ENCODE measurements at regions not wholly inside any gene's neighbourhood (a gene's known extent, or its start where the extent isn't known, plus 50 kb on each side); places are given as distances from the start of the nearest gene placed in this dataset.
"Not testable (repeated sequence)": the region's sequence is repeated elsewhere in the genome, so short reads cannot be mapped to it uniquely, and the experiment has no call there.

GRCh38 chr9:618478-618877, 223.0 kb upstream of the DMRT1 start:
- Histone ChIP-seq H3K4me3 (no peak overlapping the region), H3K9me3 (no peaks in the 10 kb centered on the region), H3K36me3 (no peaks in the 10 kb centered on the region), H3K27ac (no peak overlapping the region), H3K4me1 (peaks cover 8% of the 10 kb centered on the region), H3K27me3 (no peaks in the 10 kb centered on the region)
- DNase-seq = no peak
- no peak for ATAC-seq
- TF ChIP-seq, protein P1, sequence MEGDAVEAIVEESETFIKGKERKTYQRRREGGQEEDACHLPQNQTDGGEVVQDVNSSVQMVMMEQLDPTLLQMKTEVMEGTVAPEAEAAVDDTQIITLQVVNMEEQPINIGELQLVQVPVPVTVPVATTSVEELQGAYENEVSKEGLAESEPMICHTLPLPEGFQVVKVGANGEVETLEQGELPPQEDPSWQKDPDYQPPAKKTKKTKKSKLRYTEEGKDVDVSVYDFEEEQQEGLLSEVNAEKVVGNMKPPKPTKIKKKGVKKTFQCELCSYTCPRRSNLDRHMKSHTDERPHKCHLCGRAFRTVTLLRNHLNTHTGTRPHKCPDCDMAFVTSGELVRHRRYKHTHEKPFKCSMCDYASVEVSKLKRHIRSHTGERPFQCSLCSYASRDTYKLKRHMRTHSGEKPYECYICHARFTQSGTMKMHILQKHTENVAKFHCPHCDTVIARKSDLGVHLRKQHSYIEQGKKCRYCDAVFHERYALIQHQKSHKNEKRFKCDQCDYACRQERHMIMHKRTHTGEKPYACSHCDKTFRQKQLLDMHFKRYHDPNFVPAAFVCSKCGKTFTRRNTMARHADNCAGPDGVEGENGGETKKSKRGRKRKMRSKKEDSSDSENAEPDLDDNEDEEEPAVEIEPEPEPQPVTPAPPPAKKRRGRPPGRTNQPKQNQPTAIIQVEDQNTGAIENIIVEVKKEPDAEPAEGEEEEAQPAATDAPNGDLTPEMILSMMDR (IDR thresholded peaks at IDR 0.05) = no peak
- intact Hi-C loops (cut with DNase I) = loop anchor here (5.0 kb wide), 1 partner anchor 139 kb away; no protein-coding TSS in a partner anchor

GRCh38 chr9:621201-621855, 220.2 kb upstream of the DMRT1 start:
- no peaks in the 10 kb centered on the region for H3K9me3 ChIP-seq
- intact Hi-C loops (cut with DNase I) = no loop called here
- no peaks in the 10 kb centered on the region for H3K27me3 ChIP-seq
- DNase-seq (no peak), ATAC-seq (peak; percentile 81)
- no peaks in the 10 kb centered on the region for H3K36me3 ChIP-seq
- no peak overlapping the region for H3K4me3 ChIP-seq
- peaks cover 16% of the 10 kb centered on the region for H3K4me1 ChIP-seq
- TF ChIP-seq, protein P1 (IDR thresholded peaks at IDR 0.05) = no peak
- H3K27ac ChIP-seq = no peak overlapping the region

GRCh38 chr9:624935-625500, 216.5 kb upstream of the DMRT1 start:
- no peaks in the 10 kb centered on the region for H3K9me3 ChIP-seq
- peaks cover 22% of the 10 kb centered on the region for H3K4me1 ChIP-seq
- no peak overlapping the region for H3K27ac ChIP-seq
- H3K36me3 ChIP-seq = no peaks in the 10 kb centered on the region
- ATAC-seq (no peak), DNase-seq (no peak)
- no peaks in the 10 kb centered on the region for H3K27me3 ChIP-seq
- TF ChIP-seq, protein P1 (IDR thresholded peaks at IDR 0.05) = no peak
- intact Hi-C loops (cut with DNase I) = no loop called here
- no peak overlapping the region for H3K4me3 ChIP-seq

DNA sequence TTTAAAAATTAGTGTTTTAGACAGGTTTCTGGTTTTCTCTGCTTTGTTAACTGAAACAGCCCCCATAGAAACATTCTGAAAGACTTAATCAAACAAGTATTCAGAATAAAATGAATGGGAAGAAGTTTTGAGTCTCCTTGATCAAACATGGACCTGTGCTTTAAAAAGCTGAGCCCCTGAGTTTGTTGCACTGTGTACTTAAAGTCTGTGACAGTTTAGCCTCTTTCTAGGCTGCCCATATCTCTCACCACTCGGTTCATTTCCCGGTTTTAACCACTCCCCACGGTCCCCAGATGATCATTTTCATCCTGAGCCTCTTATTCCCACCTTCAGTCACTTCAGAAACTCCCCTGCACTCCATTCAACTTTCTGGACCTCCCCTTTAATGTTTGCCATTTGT, 215.9 kb upstream of the DMRT1 start:
- Histone ChIP-seq H3K36me3 (no peaks in the 10 kb centered on the region), H3K27ac (no peak overlapping the region), H3K4me3 (no peak overlapping the region), H3K27me3 (no peaks in the 10 kb centered on the region), H3K4me1 (peaks cover 22% of the 10 kb centered on the region), H3K9me3 (no peaks in the 10 kb centered on the region)
- TF ChIP-seq, protein P1 (IDR thresholded peaks at IDR 0.05) = no peak
- intact Hi-C loops (cut with DNase I) = no loop called here
- DNase-seq (no peak), ATAC-seq (no peak)

- peaks cover 22% of the 10 kb centered on the region for H3K4me1 ChIP-seq
- H3K4me3 ChIP-seq; H3K27me3 ChIP-seq; H3K36me3 ChIP-seq; DNase-seq; intact Hi-C loops (cut with DNase I); H3K9me3 ChIP-seq; ATAC-seq: not testable (repeated sequence)
- H3K27ac ChIP-seq = peak overlapping the region; percentile 5
Measured at GRCh38 chr9:626114-626513, 215.4 kb upstream of the DMRT1 start.

DNA sequence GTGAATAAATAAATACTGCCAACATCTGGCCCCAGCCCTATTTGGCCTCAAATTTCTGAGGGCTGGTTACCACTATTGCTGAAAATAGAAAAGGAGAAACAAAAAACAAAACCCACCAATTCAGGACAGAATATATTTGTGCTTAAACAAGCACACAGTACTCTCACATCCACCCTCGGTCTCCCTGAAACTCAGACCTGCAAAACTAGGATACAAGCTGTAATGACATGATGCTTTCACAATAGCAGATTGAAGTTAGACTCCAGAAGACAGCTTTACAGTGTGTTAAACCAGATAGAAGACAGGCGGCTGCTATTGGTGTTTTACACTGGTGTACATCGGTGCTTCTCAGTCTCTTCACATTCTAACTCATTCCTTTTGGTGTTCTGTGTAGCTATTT, 214.9 kb upstream of the DMRT1 start:
- H3K4me1 ChIP-seq = peaks cover 22% of the 10 kb centered on the region

More for the DNA sequence above, 214.9 kb upstream of the DMRT1 start:
- Histone ChIP-seq H3K36me3 (no peaks in the 10 kb centered on the region), H3K9me3 (no peaks in the 10 kb centered on the region), H3K4me3 (no peak overlapping the region), H3K27me3 (no peaks in the 10 kb centered on the region), H3K27ac (no peak overlapping the region)
- intact Hi-C loops (cut with DNase I) = no loop called here
- no peak for ATAC-seq
- TF ChIP-seq, protein P1 (IDR thresholded peaks at IDR 0.05) = no peak
- DNase-seq = no peak
